OCI-M2 (cell line): ENCODE measurements at regions not wholly inside any gene's neighbourhood (a gene's known extent, or its start where the extent isn't known, plus 50 kb on each side); places are given as distances from the start of the nearest gene placed in this dataset.

Experiments used
- DNase-seq: peaks from one replicate; lab custom pipeline; 2025; ENCODE audit not compliant: unreplicated experiment; lab: John Stamatoyannopoulos, UW

DNA sequence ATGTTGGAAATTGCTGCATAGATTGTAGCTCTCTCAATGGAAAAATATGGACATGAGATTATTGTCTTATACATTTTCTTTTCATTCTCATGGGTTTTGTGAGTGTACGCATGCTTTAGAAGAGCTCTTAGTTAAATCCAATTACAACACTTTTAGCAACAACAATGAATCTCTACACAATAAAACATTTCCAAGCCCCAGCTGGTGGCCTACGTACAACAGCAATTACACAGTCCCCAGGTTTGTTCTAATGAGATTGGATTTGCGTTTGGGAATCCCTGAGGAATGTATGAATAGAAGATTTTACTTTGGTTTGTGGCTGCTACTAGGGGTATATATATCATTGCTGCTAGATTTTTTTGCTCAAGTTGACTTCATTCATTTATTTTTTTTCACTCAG, 98.6 kb downstream of the FHDC1 start:
- no peak for DNase-seq

DNA sequence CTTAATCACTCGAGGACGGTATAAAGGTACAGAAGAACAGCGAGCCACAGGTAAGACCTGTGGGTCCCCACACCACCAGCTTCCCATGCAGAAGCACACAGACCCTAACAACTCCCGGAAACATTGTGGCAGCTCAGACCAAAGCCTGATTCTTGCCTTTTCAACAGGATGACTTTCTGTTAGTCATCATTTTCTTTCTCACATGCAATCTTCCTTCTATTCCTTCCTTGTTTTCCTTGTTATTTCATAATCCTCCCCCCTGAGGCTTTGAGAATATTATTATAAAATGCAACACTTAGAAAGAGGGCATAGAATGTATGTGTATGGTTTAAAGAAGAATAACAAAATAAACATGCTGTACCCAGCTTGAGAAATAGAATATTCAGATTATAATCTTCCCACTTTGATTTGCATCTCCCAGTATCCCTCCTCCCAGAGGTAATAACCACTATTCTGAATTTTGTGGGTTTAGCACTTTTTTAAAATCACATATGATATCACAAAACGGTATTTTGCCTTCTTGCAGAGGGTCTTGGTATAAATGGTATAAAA, 100.9 kb downstream of the FHDC1 start:
- DNase-seq: no peak

DNA sequence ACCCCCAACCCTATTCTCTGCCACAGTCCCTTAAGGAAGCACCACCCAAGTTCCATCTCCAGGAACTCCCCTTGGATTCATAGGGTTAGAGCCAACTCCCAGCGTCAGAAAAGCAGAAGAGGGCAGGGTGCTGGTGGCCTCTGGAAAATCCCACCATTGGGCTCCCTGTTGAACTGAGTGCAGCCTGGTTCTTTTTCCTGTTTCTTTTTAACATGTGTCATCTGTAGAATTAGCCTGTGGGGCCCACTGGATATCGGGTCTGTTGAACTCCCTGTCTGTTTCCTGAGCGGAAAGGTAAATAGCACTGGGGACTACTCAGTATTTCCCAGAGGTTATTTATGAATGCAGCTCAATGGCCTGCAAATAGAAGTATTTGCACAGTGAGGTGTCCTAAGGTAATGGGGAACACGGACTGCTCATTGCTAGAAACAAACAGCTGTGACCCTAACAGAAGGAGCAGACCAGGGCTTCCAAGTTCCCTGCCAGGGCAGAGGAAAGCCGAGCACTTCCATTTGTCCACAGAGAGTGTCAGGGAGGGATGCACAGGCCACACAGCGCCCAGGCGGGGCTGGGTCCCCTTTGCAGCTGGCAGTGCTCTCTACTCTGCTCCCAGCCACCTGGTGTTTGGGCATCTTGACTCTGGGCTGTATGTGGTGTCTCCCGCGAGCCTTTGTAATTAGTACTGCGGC, 102.6 kb downstream of the FHDC1 start:
- no peak for DNase-seq

DNA sequence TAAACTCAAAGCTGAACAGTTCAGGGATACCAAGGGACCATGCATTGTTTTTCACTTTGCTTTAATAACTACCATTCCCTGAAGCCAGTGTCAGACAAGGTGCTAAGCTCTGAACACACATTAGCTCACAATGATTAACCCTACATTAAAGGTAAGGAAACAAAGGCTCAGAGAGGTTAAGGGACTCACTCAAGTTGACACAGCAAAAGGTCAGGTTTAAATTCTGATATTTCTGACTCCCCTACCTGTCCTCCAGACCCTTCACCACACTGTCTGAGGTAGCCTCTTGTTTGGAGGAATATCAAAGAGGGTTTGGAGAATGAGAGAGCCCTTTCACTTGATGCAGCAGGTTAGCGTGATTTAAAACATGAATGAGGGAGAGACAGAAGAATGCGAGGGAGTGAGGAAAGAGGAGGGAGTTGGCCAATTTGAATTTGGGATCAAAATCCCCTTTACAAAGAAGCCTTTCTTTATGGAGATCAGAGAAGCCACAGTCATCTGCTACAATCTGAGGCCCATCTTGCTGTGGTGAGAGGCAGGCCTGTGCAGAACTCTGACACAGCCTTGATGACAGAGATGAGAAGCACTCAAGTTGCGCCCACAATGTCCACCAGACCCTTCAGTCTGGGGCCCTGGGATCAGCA, 103.5 kb downstream of the FHDC1 start:
- DNase-seq: no peak

DNA sequence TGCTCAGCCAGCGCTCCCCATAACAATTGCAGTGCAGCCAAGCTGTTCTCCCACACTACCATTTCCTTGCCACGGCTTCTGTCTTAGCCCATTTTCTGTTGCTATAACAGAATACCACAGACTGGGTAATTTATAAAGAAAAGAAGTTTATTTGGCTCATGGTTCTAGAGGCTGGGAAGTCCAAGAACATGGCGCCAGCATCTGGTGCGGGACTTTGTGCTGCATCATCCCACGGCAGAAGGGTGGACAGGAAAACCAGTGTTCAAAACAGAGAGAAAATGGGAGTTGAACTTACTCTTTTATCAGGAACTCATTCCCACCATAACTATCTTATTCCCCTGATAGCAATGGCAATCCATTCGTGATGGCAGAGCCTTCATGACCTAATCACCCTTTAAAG, 104.6 kb downstream of the FHDC1 start:
- DNase-seq: no peak

DNA sequence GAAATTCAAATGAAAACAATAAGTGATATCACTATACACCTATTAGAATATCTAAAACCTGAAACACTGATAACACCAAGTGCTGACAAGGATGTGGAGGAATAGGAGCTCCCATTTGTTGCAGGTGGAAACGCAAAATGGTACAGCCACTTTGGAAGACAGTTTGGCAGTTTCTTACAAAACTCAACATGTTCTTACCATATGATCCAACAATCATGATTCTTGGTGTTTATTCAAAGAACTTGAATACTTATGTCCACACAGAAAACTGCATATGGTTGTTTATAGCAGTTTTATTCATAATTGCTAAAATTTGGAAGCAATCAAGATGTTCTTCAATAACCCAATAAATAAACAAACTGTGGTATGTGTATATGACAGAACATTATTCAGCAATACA, 107.9 kb downstream of the FHDC1 start:
- no peak for DNase-seq

DNA sequence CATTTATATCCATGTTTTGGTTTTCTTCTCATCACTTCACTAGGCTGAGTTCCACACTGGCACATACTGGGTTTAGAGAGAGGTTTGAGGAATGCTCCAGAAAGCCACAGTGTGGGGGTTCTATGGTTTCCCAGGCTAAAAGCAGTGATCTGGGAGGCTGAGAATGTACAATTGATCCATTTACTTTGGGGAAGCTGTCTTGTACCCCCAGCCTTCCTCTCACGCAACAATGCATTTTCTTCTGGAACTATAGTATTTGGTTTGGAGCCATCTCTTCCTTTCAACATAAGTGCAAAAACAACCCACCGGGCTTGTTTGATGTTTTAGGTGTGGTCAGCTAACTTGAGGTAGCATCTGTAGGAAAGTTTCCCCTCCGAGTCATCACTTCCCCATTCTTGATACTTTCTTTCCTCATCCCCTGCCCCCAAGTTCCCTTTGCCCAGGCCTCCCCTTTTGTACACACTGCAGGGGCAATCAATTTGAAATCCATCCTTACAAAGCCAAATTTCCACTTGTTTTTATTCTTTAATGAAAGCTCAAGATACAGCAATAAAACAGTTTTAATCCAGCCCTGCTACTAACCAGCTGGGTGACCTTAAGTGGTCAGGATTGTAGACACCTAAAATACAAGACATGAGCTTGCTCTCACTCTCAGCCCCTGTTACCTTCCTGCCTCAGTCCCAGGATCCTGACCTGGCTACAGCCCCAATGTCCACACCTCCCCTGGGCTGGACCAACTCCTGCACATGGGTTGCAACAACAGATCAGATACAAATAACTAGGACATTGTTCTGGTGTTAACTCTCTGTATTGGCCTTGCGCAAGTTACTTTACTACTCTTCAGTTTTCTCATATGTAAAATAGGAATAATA, 109.2 kb downstream of the FHDC1 start:
- DNase-seq: no peak

DNA sequence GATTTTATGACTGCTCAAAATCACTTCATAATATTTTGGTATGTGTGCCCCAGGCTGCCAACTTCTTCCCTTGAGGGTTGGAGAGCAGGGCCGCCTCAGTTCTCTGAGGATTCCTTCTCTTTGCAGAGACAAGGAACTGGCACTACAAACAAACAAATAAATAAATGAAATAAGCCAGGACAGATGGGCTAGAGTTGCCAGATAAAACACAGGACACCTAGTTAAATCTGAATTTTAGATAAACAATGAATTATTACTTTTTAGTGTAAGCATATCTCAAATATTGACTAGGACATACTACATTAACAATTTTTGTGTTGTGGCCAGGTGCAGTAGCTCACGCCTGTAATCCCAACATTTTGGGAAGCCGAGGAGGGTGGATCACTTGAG, 122.5 kb downstream of the FHDC1 start:
- no peak for DNase-seq

DNA sequence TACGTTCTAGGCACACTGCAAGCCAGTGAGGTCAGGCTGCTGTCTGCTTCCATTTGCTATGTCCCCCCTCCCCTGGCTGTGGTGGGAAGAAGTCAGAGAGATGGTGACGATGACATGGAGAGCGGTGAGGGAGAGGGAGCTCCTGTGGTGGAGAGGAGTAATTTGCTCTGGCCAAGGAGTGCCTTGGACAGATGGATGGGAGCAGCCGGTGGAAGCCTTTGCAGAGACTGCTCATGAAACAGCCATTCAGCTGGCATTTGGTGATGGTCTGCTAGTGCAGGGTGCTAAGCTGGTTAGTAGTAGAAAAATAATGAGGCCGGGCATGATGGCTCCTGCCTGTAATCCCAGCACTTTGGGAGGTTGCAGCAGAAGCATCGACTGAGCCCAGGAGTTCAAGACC, 124.1 kb downstream of the FHDC1 start:
- no peak for DNase-seq

DNA sequence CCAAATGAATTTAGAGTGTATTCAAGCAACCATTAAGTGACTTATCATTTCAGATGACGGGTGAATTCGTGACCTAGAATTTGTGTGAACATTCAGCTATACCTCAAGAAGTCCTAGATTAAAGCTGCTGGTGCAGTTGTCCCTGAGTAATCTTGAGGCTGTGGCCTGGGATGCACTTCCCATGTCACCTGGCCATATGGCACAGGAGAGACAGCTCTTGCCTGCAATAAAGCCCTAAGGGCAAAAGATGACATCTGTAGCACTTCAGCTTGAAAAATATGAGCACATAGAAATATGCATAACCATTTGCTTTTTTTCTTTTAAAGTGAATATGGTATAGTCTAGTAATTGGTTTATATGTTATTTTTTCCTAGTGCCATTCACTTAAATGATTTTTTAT, 125.8 kb downstream of the FHDC1 start:
- DNase-seq: no peak

DNA sequence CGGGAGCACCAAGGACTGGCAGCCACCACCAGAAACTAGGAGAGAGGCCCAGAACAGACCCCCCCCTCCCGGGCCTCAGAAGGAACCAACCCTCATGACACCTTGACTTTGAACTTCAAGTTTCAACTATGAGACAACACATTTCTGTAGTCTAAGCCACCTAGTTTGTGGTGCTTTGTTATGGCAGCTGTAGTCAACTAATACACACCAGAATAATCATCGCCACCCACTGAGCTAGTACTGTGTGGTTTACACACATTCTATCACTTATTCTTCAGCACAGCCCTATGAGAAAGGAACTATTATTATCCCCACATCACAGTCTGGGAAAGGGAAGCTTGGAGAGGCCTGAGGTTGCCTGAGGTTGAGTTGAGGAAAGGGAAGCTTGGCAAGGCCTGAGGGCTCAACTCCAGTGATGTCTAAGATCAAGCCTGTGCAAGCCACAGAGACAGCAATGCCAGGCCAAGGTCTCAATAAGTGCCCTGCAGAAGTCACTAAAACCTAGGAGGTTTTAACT, 126.6 kb downstream of the FHDC1 start:
- no peak for DNase-seq

DNA sequence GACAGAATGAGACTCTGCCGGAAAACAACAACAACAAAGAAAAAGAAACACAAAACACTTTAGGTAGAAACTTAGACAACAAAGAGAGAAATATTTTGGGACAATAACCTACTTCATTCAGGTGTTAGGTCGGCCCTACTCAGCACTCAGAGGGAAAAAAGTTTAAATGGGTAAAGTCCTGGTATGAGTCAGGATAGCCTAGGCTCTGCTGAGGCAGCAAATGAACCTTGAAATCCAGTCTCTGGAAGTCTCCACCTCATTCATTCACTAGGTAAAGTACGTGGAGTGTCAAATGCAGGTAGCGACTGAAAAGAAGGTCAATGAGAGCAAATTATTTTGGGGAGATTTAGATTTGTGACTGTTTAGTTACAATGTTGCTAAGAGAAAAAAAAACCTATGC, 127.4 kb downstream of the FHDC1 start:
- DNase-seq: no peak

DNA sequence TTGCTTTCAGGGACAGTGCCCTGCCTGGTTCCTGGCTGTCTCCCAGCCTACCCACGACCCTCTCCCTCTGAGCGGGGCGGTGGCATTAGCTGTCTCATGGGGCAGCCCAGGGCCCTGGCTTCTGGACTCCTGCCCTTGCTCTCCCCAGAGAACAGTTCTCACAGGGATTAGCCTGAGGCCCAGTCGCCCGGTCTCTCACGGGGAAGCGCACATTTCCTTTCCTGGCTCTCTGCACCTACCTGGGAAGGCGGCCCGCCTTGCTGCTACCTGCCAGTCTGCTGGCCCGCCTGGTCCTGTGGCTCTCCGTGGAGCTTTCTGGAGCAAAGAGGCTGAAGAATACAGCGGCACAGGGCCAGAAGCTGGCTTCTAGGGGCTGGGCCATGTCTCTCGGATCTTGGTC, 128.4 kb downstream of the FHDC1 start:
- DNase-seq: no peak

DNA sequence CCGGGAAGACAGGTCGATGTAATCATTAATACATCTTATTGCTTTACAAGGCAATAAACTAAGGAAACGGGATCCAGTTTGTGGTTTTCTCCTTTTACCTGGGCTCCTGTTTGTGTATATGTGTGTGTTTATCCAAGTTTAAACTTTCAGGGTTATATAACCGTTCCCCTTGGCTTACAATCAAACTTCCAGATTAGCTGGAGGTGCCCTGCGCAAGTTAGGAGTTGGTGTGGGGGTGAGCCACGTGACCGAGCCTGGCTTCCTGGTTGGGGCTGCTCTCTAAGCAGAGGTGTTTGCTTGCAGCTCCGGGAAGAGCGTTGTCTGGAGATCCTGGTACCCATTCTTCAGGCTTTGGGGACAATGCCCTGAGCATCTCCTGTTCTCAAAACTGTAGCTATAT, 129.2 kb downstream of the FHDC1 start:
- DNase-seq: no peak

DNA sequence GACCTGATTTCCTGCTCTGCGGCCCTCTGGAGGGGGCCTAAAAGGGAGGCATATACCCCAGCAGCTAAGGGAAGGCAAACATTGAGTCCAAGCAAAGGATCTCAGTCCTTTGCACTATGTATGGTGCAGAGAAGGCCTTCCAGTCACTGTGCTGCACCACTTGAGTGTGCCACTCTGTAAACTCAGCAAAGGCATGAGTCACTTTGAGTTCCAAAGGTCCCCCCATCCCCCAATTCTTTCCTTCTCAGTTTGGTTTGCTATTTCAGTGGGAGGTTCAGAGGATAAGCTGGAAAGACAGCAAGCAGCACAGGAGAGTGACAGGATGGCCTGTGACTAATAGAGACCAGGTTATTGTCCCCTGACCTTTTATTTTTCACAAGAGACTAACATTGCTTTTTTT, 131.3 kb downstream of the FHDC1 start:
- DNase-seq: no peak

DNA sequence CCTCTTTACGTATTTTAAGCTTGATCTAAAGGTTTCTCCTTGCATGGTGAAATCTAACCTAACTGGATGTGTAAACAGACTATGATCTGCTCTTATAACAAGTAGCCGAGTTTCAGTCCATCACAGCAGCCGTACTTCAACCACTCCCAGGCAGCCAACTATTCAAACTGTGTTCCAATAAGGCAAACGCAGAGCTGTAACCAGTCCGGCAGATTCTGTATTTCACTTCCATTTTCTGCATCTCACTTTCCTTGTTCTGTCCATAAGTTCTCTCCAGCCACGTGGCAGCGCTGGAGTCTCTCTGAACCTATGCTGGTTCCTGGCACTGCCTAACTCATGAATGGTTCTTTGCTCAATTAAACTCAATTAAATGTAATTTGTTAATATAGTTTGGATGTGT, 132.6 kb downstream of the FHDC1 start:
- no peak for DNase-seq

DNA sequence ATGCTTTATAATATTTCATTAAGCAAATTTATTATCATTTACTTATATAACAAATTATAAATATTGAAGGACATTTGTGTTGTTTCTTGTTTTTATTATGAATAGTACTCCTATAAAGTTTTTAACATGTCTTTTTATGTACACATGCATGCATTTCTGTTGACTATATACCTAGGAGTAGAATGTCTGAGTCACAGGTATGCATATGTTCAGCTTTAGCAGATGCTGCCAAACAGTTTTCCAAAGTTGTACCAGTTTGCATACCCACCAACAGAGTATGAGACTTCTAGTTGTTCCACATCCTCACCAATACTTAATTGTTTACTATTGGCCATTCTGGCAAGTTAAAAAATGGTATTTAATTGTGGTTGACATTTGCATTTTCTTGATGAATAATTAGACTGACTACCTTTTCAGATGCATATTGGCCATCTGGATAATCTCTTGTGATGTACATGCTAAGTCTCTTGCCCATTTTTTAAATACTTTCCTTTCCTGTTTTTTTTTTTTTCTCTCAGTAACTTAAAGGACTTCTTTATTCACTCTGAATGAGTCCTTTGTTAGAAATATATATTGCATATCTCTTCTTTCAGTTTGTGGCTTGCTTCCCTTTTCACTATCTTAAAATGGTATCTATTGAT, 132.2 kb upstream of the TRIM2 start:
- DNase-seq: no peak

DNA sequence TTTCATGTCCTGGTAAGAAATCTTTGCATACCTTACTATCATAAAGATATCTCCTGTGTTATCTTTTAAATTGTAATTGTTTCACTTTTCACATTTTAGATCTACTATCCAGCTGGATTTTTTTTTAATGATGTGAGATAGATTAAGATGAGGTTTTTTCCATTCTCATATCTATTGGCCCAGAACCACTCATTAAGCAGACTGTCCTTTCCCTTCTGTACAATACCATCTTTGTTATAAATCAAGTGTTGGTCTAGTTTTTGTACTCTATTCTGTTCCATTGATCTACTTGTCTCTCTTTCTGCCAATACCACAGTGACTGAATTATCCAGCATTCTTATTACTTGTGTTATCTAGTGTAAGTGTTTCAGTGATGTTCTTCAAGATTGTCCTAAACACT, 131.6 kb upstream of the TRIM2 start:
- DNase-seq: no peak

DNA sequence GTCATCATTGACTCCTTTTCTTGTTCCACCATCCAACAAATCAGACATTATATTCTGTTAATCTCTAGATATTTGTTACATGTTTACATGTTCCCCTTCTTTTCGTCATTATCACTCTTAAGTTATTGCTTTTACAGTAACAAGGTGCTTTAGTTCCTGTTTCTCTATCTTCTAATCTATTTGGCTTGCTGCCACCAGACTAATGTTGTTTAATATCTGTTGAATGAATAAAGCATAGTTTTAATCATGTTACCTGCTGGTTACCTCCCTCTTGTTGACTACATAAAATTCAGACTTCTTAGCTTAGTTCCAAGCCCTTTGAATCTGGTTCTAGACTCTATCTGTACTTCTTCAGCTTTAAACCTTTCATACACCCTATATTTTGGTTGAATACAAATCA, 129.8 kb upstream of the TRIM2 start:
- no peak for DNase-seq

DNA sequence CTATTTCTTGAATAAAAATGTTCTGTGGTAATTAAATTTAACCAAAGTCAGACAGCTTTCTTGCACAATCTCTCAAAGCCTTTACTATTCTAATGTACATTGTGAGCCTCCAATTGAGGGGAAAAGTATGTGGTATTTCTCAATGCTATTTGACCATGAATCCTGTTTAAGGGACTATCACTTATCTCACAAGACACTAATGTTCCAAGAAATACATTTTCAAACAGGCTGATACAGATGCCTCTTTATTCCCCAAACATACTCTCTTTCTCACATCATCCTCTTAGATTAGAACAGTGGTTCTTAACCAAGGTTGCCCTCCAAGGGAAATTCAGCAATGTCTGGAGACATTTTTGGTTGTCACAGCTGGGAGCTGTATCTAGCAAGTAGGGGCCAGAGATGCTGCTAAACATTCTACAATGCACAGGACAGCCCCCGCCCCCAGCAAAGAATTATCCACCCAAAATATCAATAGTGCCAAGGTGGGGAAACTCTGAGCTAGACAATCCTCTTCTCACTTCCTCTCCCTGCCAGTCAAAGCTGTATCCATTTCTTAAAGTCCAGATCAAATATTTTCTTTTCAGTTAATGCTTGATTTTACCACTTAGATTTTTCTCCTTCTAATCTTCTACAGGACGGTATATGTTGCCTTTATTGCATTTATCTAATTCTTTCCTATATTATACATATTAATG, 129.2 kb upstream of the TRIM2 start:
- DNase-seq: no peak
